A673 (cell line): ENCODE measurements at regions not wholly inside any gene's neighbourhood (a gene's known extent, or its start where the extent isn't known, plus 50 kb on each side); places are given as distances from the start of the nearest gene placed in this dataset.

Experiments
- CTCF ChIP-seq: fragments of 300-800, 200-600 bp; sonication (generic); conservative IDR thresholded peaks from 2 replicates; pipeline ENCODE4 v1.5.1; 2017; ENCODE audit warnings: low read depth, mild to moderate bottlenecking, antibody characterized with exemption, low read length, moderate library complexity, mixed read lengths
- EZH2 ChIP-seq: fragments of 200-600 bp; sonication (generic); IDR thresholded peaks from 2 replicates; pipeline ENCODE4 v1.6.1; 2017; ENCODE audit warnings: borderline replicate concordance, low read depth, mild to moderate bottlenecking, mixed read lengths, antibody characterized with exemption, low read length; ENCODE audit not compliant: poor library complexity, severe bottlenecking

GRCh38 chr2:6109831-6110230 lies 417.6 kb downstream of the SOX11 start:
- TF ChIP-seq CTCF (no peak), EZH2 (no peak)
